HEK293T (cell line): ENCODE measurements at regions not wholly inside any gene's neighbourhood (a gene's known extent, or its start where the extent isn't known, plus 50 kb on each side); places are given as distances from the start of the nearest gene placed in this dataset.

ENCODE experiments used
- FOXA1 ChIP-seq: fragments of 450-650 bp; IDR thresholded peaks from 2 replicates; pipeline ENCODE4 v1.6.1; 2016; ENCODE audit warnings: mild to moderate bottlenecking
- FOXK2 ChIP-seq: fragments of 450-650 bp; IDR thresholded peaks from 2 replicates; pipeline ENCODE4 v1.6.1; 2016; ENCODE audit warnings: mild to moderate bottlenecking
- L3MBTL2 ChIP-seq: fragments of 450-650 bp; conservative IDR thresholded peaks from 2 replicates; pipeline ENCODE4 v1.6.1; 2016; ENCODE audit warnings: mild to moderate bottlenecking
- LEF1 ChIP-seq: fragments of 450-650 bp; IDR thresholded peaks from 2 replicates; pipeline ENCODE4 v1.6.1; 2017; ENCODE audit warnings: mild to moderate bottlenecking, borderline replicate concordance
- SP1 ChIP-seq: fragments of 450-650 bp; IDR thresholded peaks from 2 replicates; pipeline ENCODE4 v1.6.1; 2017
- SUZ12 ChIP-seq: fragments of 450-650 bp; IDR thresholded peaks from 2 replicates; pipeline ENCODE4 v1.6.1; 2016; ENCODE audit warnings: mild to moderate bottlenecking
- ZNF384 ChIP-seq: fragments of 450-650 bp; IDR thresholded peaks from 2 replicates; pipeline ENCODE4 v1.6.1; 2016

DNA sequence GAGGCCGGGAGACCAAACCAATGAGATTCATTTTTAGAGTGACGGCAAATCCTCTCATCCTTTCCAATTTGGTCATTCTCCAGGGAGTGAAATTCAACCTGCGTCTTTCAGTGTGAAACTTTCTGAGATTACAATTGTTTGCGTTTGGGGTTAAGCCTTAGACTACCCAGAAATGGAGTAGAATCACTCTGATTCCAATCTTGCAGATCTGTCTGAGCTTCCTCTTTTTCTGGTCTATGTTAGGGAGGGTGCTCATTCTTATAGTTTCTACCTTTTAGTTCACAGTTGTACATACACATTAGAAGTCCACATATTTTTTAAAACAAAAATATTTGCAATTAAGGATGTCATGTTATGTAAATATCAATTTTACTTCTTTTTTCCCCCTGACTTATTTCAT lies 183.0 kb upstream of the PHACTR1 start:
- TF ChIP-seq SUZ12 (no peak), SP1 (no peak), LEF1 (no peak), ZNF384 (no peak), FOXA1 (no peak), FOXK2 (no peak), L3MBTL2 (no peak)
